ENCODE measurements at regions not wholly inside any gene's neighbourhood (a gene's known extent, or its start where the extent isn't known, plus 50 kb on each side); places are given as distances from the start of the nearest gene placed in this dataset.

DNA sequence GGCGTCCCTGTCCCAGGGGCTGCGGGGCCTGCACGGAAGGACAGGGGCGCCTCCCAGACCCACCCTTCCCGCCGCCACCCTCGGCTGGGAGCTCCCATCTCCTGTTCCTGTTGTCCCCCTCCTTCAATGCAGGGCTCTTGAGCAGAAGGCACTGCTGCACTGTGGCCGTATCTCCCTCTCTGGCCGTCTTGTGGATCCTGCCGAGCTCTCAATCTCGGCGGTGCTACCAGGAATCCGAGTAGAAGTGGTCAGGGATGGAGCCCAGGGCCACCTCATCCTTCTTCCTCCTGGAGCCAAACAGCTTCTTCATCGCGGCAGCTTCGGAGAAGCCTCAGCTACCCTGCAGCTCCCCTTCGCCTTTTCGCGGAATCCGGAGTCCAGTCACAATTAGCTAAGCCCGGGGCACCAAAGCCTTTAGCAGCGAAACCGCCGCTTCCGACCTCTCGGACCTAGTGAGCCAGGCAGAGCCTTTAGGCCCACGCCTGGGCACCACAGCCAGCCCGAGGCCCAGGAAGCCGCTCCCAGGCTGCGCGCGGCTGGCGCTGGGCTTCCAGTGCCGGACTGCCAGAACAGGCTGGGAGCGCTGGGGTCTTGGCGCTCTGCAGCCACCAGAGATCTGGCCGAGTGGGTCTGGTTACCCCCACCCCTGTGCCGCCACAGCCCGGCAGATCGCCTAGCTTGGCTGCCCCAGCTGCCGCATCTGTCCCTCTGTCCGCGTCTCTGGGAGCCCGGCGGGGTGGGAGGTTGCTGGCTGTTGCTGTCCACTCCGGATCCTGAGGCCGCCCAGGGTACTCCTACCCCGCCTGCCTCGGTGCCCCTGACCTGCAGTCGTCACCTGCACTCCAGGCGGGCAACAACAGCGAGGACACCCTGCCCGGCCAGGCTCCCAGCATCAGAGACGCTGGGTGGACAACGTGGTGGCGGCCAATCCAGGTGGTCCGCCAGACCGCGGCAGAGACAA lies 69.1 kb downstream of the ASCL4 start:
- Histone ChIP-seq H3K4me1 (peaks cover 0 to 10% of the 10 kb centered on the region in 2 donors), H3K36me3 (no peaks in the 10 kb centered on the region), H3K27me3 (peaks cover 40 to 52% (median 43%) of the 10 kb centered on the region in 3 donors), H3K9me3 (no peaks in the 10 kb centered on the region), H3K27ac (no peak overlapping the region), H3K4me3 (peak overlapping the region in 3 of 4 donors; percentile 14 to 40 (median 29))
- intact Hi-C loops (cut with DNase I; ENCODE audit: low total_unique reads): no loop called here
- no peak for ATAC-seq
- TF ChIP-seq POLR2A (IDR thresholded peaks at IDR 0.05) (no peak), CTCF (IDR thresholded peaks at IDR 0.05 in 4 of 5, conservative IDR thresholded peaks at IDR 0.05 in 1 of 5) (no peak)
- in situ Hi-C loops (cut with MboI; ENCODE audit: low sequenced_read_pairs in 4 of 4): no loop called here
- no peak for DNase-seq

DNA sequence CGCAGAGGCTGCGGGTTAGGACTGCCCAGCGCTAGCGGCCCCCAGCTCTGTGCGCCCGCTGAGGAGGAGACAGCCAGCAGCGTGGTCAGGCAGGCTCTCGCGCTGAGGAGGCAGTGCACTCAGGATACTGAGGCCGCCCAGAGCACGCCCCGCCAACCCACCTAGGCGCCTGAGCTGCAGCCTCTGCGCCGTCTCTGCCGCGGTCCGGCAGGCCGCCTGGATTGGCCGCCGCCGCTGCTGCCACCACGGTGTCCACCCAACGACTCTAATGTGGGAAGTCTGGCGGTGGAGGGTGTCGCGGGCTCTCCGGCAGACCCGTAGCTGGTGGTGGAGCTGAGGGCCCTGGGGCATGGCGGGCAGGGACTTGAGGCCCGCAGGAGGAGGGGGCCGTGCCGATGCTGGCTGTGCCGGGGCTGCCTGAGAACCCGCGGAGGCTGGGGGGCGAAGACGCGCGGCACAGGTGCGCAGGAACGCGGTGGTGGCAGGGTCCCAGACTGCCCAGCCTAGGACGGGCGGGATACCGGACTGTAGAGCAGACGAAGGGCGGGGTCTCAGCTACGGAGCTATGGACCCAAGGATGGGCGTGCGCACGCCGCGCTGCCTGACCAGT lies 69.9 kb downstream of the ASCL4 start:
- Histone ChIP-seq H3K27me3 (peaks cover 43 to 52% (median 43%) of the 10 kb centered on the region in 3 donors), H3K4me3 (peak overlapping the region in 3 of 4 donors; percentile 10 to 29 (median 14)), H3K9me3 (no peaks in the 10 kb centered on the region), H3K36me3 (no peaks in the 10 kb centered on the region), H3K27ac (no peak overlapping the region), H3K4me1 (peaks cover 0 to 10% of the 10 kb centered on the region in 2 donors)
- DNase-seq: no peak
- intact Hi-C loops (cut with DNase I; ENCODE audit: low total_unique reads) (no loop called here), in situ Hi-C loops (cut with MboI; ENCODE audit: low sequenced_read_pairs in 4 of 4) (no loop called here)
- no peak for TF ChIP-seq POLR2A (IDR thresholded peaks at IDR 0.05)
- TF ChIP-seq CTCF (IDR thresholded peaks at IDR 0.05 in 4 of 5, conservative IDR thresholded peaks at IDR 0.05 in 1 of 5): no peak
- no peak for ATAC-seq

DNA sequence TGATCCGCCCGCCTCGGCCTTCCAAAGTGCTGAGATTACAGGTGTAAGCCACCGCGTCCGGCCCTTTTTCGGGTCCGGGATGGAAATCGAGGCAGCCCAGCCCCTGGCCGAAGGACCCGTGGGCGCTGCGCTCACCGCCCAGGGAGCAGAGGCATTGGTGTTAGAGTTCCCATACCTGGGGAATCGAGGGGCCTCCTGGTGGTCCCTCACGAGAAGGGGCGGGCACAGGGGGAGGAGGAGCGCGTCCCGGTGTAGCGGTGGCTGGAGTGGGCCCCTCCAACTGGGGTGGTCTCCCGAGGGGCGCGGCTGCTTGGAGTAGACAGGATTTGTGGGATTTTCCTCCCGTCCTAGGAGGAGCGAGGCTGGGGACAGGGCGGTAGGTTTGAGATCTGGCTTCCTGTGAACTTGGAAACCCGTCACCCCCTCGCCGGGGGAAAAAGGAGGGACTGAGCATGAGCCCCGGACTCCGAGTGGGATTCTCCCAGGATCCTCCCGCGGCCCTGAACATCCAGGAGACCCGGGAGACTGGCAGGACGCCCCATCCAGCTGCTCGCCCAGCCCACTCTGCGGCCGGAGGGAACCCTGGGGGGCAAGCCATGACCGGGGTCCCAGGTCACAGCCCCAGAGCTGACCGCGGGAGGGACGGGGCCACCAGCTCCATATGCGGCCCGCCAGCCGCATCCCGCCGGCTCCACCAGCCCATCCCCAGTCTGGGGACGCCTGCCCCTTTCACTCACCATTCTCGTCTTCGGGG lies 70.9 kb downstream of the ASCL4 start:
- DNase-seq (no peak), ATAC-seq (no peak)
- no peak overlapping the region for H3K4me3 ChIP-seq
- no peaks in the 10 kb centered on the region for H3K36me3 ChIP-seq
- peaks cover 0 to 10% of the 10 kb centered on the region in 2 donors for H3K4me1 ChIP-seq
- intact Hi-C loops (cut with DNase I; ENCODE audit: low total_unique reads) (no loop called here), in situ Hi-C loops (cut with MboI; ENCODE audit: low sequenced_read_pairs in 4 of 4) (no loop called here)
- no peak overlapping the region for H3K27ac ChIP-seq
- peaks cover 43 to 56% (median 46%) of the 10 kb centered on the region in 3 donors for H3K27me3 ChIP-seq
- TF ChIP-seq CTCF (IDR thresholded peaks at IDR 0.05 in 4 of 5, conservative IDR thresholded peaks at IDR 0.05 in 1 of 5) (no peak), POLR2A (IDR thresholded peaks at IDR 0.05) (no peak)
- no peaks in the 10 kb centered on the region for H3K9me3 ChIP-seq

DNA sequence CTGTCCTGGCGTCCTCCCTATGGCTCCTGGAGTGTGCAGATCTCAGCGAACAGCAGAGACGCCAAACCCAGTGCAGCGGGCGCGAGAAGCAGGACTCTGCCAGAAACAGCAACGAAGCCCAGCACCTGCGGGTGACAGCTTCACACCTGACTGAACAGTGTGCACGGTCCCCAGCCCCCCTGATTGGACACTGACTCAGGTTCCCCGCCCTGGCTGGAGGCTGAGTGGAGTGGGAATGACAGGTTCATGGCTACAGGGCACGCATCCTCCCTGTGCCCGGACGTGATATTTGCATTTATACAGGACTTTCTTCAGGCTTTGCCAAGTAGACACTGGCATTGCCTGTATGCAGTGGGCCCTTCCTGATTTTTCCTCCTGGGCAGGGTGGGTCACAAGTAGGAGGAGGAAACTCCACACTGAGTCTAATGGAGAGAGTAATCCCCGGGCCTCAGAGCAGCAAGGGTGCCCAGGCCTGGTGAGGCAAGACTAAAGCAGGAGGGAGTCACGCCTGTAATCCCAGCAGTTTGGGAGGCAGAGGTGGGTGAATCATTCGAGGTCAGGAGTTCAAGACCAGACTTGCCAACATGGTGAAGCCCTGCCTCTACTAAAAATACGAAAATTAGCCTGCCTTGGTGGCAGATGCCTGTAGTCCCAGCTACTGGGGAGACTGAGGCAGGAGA lies 71.6 kb downstream of the ASCL4 start:
- Histone ChIP-seq H3K4me1 (peaks cover 0 to 10% of the 10 kb centered on the region in 2 donors), H3K36me3 (no peaks in the 10 kb centered on the region), H3K27ac (no peak overlapping the region), H3K9me3 (no peaks in the 10 kb centered on the region), H3K4me3 (no peak overlapping the region), H3K27me3 (peaks cover 43 to 56% (median 46%) of the 10 kb centered on the region in 3 donors)
- DNase-seq: no peak
- TF ChIP-seq POLR2A (IDR thresholded peaks at IDR 0.05) (no peak), CTCF (IDR thresholded peaks at IDR 0.05 in 4 of 5, conservative IDR thresholded peaks at IDR 0.05 in 1 of 5) (no peak)
- intact Hi-C loops (cut with DNase I; ENCODE audit: low total_unique reads) (no loop called here), in situ Hi-C loops (cut with MboI; ENCODE audit: low sequenced_read_pairs in 4 of 4) (no loop called here)
- ATAC-seq: no peak

All from gastrocnemius medialis (tissue), 4 donors.